ENCODE measurements at regions not wholly inside any gene's neighbourhood (a gene's known extent, or its start where the extent isn't known, plus 50 kb on each side); places are given as distances from the start of the nearest gene placed in this dataset.

- DNase-seq, result no peak
These were observed 277.7 kb upstream of the RIMS1 start for GRCh38 chr6:71608646-71609045.

More at GRCh38 chr6:71608646-71609045, 277.7 kb upstream of the RIMS1 start:
- Mint-ChIP-seq H3K36me3 (ENCODE audit: insufficient read depth in 1 of 3, low read depth in 3 of 3) (peaks cover 0 to 1% (median 0%) of the 10 kb centered on the region in 3 experiments; a peak in 1 of 7 replicates), H3K4me1 (peaks cover 5 to 11% of the 10 kb centered on the region in 2 experiments), H3K4me3 (no peak overlapping the region), H3K27ac (no peak overlapping the region), H3K27me3 (ENCODE audit: low read depth) (no peaks in the 10 kb centered on the region), H3K9me3 (no peaks in the 10 kb centered on the region)
- H3K27ac ChIP-seq (ENCODE audit: insufficient read length, low read depth, low read length), result no peak overlapping the region
- no peak overlapping the region for H4K91ac ChIP-seq (ENCODE audit: insufficient read length, low read depth, low read length)
- no peak overlapping the region for H3K4ac ChIP-seq (ENCODE audit: low read depth, low read length)
- no peak overlapping the region for H3K14ac ChIP-seq (ENCODE audit: insufficient read depth, low read length)
- H3K9ac ChIP-seq (ENCODE audit: extremely low read depth, insufficient read length, low read length), result no peak overlapping the region
- H2BK120ac ChIP-seq (ENCODE audit: low read depth, low read length, poor library complexity, severe bottlenecking), result no peak overlapping the region
- peaks cover 2% of the 10 kb centered on the region; the same call in 1 of the 2 replicates for H3K4me1 ChIP-seq (ENCODE audit: insufficient read depth, low read length)
- H4K8ac ChIP-seq (replicated peaks; ENCODE audit: insufficient read length, low read depth, low read length), result no peak overlapping the region
- H4K5ac ChIP-seq (ENCODE audit: insufficient read length, low read depth, low read length), result no peak overlapping the region
- no peak overlapping the region for H3T11ph ChIP-seq (ENCODE audit: low read length)
- no peaks in the 10 kb centered on the region for H3K23me2 ChIP-seq (ENCODE audit: insufficient read length, low read depth, low read length, poor library complexity, severe bottlenecking)
- no CpG with 5 or more reads among the region's 1 CpG for WGBS (ENCODE audit: extremely low coverage, insufficient read length, low lambda C conversion rate)
- H3K18ac ChIP-seq (ENCODE audit: insufficient read length, low read depth, low read length), result no peak overlapping the region
- H4K20me1 ChIP-seq (ENCODE audit: control insufficient read depth, insufficient read depth, insufficient read length), result no peaks in the 10 kb centered on the region
- H3K9me3 ChIP-seq (ENCODE audit: control insufficient read depth, low read depth, low read length), result no peaks in the 10 kb centered on the region
- H2BK12ac ChIP-seq (ENCODE audit: insufficient read length, low read depth, low read length), result no peak overlapping the region
- no peak overlapping the region for H2BK20ac ChIP-seq (ENCODE audit: low read depth, low read length, poor library complexity, severe bottlenecking)
- no peak overlapping the region for H2AK5ac ChIP-seq (ENCODE audit: insufficient read length, low read length)
- no peak overlapping the region for H3K4me2 ChIP-seq (ENCODE audit: insufficient read depth, insufficient read length, low read length)
- H2AFZ ChIP-seq (ENCODE audit: low read length), result no peak overlapping the region
- H2BK15ac ChIP-seq (ENCODE audit: low read depth, low read length), result no peak overlapping the region
- no peak overlapping the region for H2BK5ac ChIP-seq (ENCODE audit: insufficient read length, low read length)
- H3K23ac ChIP-seq (ENCODE audit: insufficient read length, low read depth, low read length), result no peak overlapping the region
- no peaks in the 10 kb centered on the region for H3K79me2 ChIP-seq (ENCODE audit: insufficient read depth, low read length)
- no peaks in the 10 kb centered on the region for H3K79me1 ChIP-seq (ENCODE audit: insufficient read depth, low read depth, low read length, poor library complexity, severe bottlenecking)
- H3K27me3 ChIP-seq (ENCODE audit: insufficient read depth, low read length), result no peaks in the 10 kb centered on the region
- no peak for TF ChIP-seq CTCF (conservative IDR thresholded peaks at IDR 0.05)
- no peak overlapping the region for H3K56ac ChIP-seq (ENCODE audit: insufficient read length, low read depth, low read length)
